Head of caudate nucleus (tissue), 42 donors: ENCODE measurements at regions not wholly inside any gene's neighbourhood (a gene's known extent, or its start where the extent isn't known, plus 50 kb on each side); places are given as distances from the start of the nearest gene placed in this dataset.

Experiments
- DNase-seq, 42 donors: peaks; one replicate each; pipeline versions ENCODE4 v3.0.0 to v3.0.0-alpha.2; 2020 to 2021; ENCODE audit warnings: mixed read lengths in 7 of 42
- intact Hi-C: fragments of 100-400 bp; cut with DNase I; formaldehyde crosslinking; loops from one replicate; pipeline ENCODE4 v1.15.0; 2022

- intact Hi-C loops: no loop called here
- no peak for DNase-seq
These were observed 627.2 kb downstream of the CCDC171 start for GRCh38 chr9:16180091-16180490.

GRCh38 chr9:16180546-16180945, 627.7 kb downstream of the CCDC171 start:
- intact Hi-C loops: no loop called here
- DNase-seq: no peak

GRCh38 chr9:16181539-16181938, 628.7 kb downstream of the CCDC171 start:
- intact Hi-C loops: no loop called here
- DNase-seq: no peak

GRCh38 chr9:16182784-16183183, 629.9 kb downstream of the CCDC171 start:
- intact Hi-C loops: no loop called here
- no peak for DNase-seq

- DNase-seq: no peak
- intact Hi-C loops: no loop called here
These were observed 632.3 kb downstream of the CCDC171 start for GRCh38 chr9:16184964-16185646.

GRCh38 chr9:16191191-16191590, 638.3 kb downstream of the CCDC171 start:
- DNase-seq: no peak
- intact Hi-C loops: no loop called here

GRCh38 chr9:16191691-16192402, 639.0 kb downstream of the CCDC171 start:
- DNase-seq: peak; percentile 15 to 78 (median 54)
- intact Hi-C loops: no loop called here

- intact Hi-C loops: no loop called here
- DNase-seq: no peak
These were observed 639.7 kb downstream of the CCDC171 start for GRCh38 chr9:16192403-16193017.

- DNase-seq: no peak
- intact Hi-C loops: no loop called here
These were observed 640.2 kb downstream of the CCDC171 start for GRCh38 chr9:16193066-16193465.

GRCh38 chr9:16196206-16196605, 643.4 kb downstream of the CCDC171 start:
- intact Hi-C loops: no loop called here
- DNase-seq: no peak

- DNase-seq: no peak
- intact Hi-C loops: no loop called here
These were observed 644.9 kb downstream of the CCDC171 start for GRCh38 chr9:16197578-16198370.

- intact Hi-C loops: no loop called here
- no peak for DNase-seq
These were observed 646.2 kb downstream of the CCDC171 start for GRCh38 chr9:16198996-16199395.

GRCh38 chr9:16202221-16202620, 649.4 kb downstream of the CCDC171 start:
- no peak for DNase-seq
- intact Hi-C loops: no loop called here

- no peak for DNase-seq
- intact Hi-C loops: no loop called here
These were observed 650.3 kb downstream of the CCDC171 start for GRCh38 chr9:16202914-16203728.

GRCh38 chr9:16203729-16204573, 651.1 kb downstream of the CCDC171 start:
- intact Hi-C loops: no loop called here
- DNase-seq: no peak

GRCh38 chr9:16205455-16205854, 652.6 kb downstream of the CCDC171 start:
- no peak for DNase-seq
- intact Hi-C loops: no loop called here

- no peak for DNase-seq
- intact Hi-C loops: no loop called here
These were observed 653.7 kb downstream of the CCDC171 start for GRCh38 chr9:16206518-16206917.

- DNase-seq: no peak
These were observed 654.3 kb downstream of the CCDC171 start for GRCh38 chr9:16207161-16207560.

More at GRCh38 chr9:16207161-16207560, 654.3 kb downstream of the CCDC171 start:
- intact Hi-C loops: no loop called here
